GM12878 (cell line): ENCODE measurements at regions not wholly inside any gene's neighbourhood (a gene's known extent, or its start where the extent isn't known, plus 50 kb on each side); places are given as distances from the start of the nearest gene placed in this dataset.

Experiments used
- ATAC-seq: fragments of 200-7000 bp; cut with Tn5 transposase; 3 replicates; pipeline ENCODE4 v1.9.1; 2020; ENCODE audit warnings: mild to moderate bottlenecking, moderate library complexity
- BruUV-seq: library from RNA; stranded (reverse); fragments of 400-500 nt; replicated peaks from 2 replicates; lab custom pipeline; 2021; lab: Mats Ljungman, UMichigan
- CTCF ChIA-PET: fragments of 300-600 bp; sonication (Branson Sonifier 250); formaldehyde crosslinking; extraction: SDS; loops from one replicate; lab custom pipeline; 2021; ENCODE audit warnings: inconsistent platforms; lab: Yijun Ruan, JAX
- POLR2A ChIA-PET: fragments of 350-600 bp; formaldehyde crosslinking; extraction: SDS; loops from one replicate; lab custom pipeline; 2021; ENCODE audit warnings: inconsistent platforms; lab: Charles Lee
- RAD21 ChIA-PET: fragments of 300-600 bp; sonication (Branson Sonifier 250); formaldehyde crosslinking; loops from one replicate; lab custom pipeline; 2023; ENCODE audit warnings: antibody characterized with exemption; ENCODE audit not compliant: unreplicated experiment; lab: Charles Lee
- SMC1A ChIA-PET: fragments of 300-600 bp; sonication (Branson Sonifier 250); formaldehyde crosslinking; loops from one replicate; lab custom pipeline; 2023; ENCODE audit not compliant: unreplicated experiment, uncharacterized antibody; lab: Charles Lee
- DNase-seq: peaks from one replicate; pipeline ENCODE4 v3.0.0-alpha.2; 2011; ENCODE audit warnings: low read depth, low spot score
- FAIRE-seq: peaks from 3 replicates; lab custom pipeline; 2011; peaks lifted over from hg19 to GRCh38; lab: Jason Lieb, UNC
- H2AFZ ChIP-seq: 2 replicates; pipeline ENCODE4 v1.6.0; 2011; ENCODE audit warnings: low read depth, low read length, control low read depth; ENCODE audit not compliant: control insufficient read depth
- H3K27ac ChIP-seq: 2 replicates; pipeline ENCODE4 v1.5.1; 2011; ENCODE audit warnings: control low read depth; ENCODE audit not compliant: control insufficient read depth, insufficient read depth
- H3K27me3 ChIP-seq, 2 experiments: replicated peaks in 1 of 2; 2 replicates each; pipeline versions ENCODE4 v1.6.0 to v1.6.1; 2011; ENCODE audit warnings: low read length in 1 of 2; ENCODE audit not compliant: control insufficient read depth in 2 of 2, insufficient read depth in 2 of 2
- H3K36me3 ChIP-seq, 2 experiments: 2 replicates each; pipeline ENCODE4 v1.5.1; 2011; ENCODE audit warnings: low read length in 1 of 2; ENCODE audit not compliant: control insufficient read depth in 2 of 2, insufficient read depth in 2 of 2
- H3K4me1 ChIP-seq: 2 replicates; pipeline ENCODE4 v1.6.1; 2011; ENCODE audit warnings: mild to moderate bottlenecking, low read length, moderate library complexity, mixed read lengths; ENCODE audit not compliant: control insufficient read depth, insufficient read depth
- H3K4me2 ChIP-seq: 2 replicates; pipeline ENCODE4 v1.6.0; 2011; ENCODE audit warnings: control low read depth; ENCODE audit not compliant: control insufficient read depth, insufficient read depth
- H3K4me3 ChIP-seq: fragments of 200-600 bp; sonication (generic); 2 replicates; pipeline ENCODE4 v1.5.1; 2016
- H3K79me2 ChIP-seq: 2 replicates; pipeline ENCODE4 v1.6.0; 2011; ENCODE audit warnings: low read length; ENCODE audit not compliant: control insufficient read depth, insufficient read depth
- H3K9ac ChIP-seq: 2 replicates; pipeline ENCODE4 v1.8.0; 2011; ENCODE audit warnings: low read length, control low read depth, mixed read lengths; ENCODE audit not compliant: control insufficient read depth, insufficient read depth
- H3K9me3 ChIP-seq: replicated peaks from 3 replicates; pipeline ENCODE4 v1.5.1; 2011; ENCODE audit warnings: mild to moderate bottlenecking, low read length; ENCODE audit not compliant: control insufficient read depth, insufficient read depth
- H4K20me1 ChIP-seq: 2 replicates; pipeline ENCODE4 v1.6.0; 2011; ENCODE audit not compliant: control insufficient read depth, insufficient read depth
- NFIC ChIP-seq: IDR thresholded peaks from 2 replicates; pipeline ENCODE4 v1.6.1; 2012; ENCODE audit warnings: low read depth, mild to moderate bottlenecking, inconsistent platforms, low read length, moderate library complexity
- RCOR1 ChIP-seq: conservative IDR thresholded peaks from 2 replicates; pipeline ENCODE4 v1.6.1; 2012; ENCODE audit warnings: low read depth, low read length, improper control_type of control experiment
- TCF12 ChIP-seq: IDR thresholded peaks from 2 replicates; pipeline ENCODE4 v1.6.1; 2011; ENCODE audit warnings: low read depth, mild to moderate bottlenecking, low read length
- WGBS: methylation state at CpG from one replicate; pipeline ENCODE4 v1.1.6; 2016; ENCODE audit warnings: low lambda C conversion rate; ENCODE audit not compliant: insufficient replicate concordance, insufficient coverage; ENCODE audit errors: missing lambda C conversion rate; 5-methylcytosine and 5-hydroxymethylcytosine counted together
- in situ Hi-C: fragments of 300-500 bp; cut with MboI; formaldehyde crosslinking; loops from 9 replicates; pipeline ENCODE4 v1.14.3; 2018; ENCODE audit warnings: mixed read lengths
- intact Hi-C: fragments of 100-400 bp; cut with micrococcal nuclease; formaldehyde crosslinking; loops from one replicate; pipeline ENCODE4 v1.14.2; 2022; ENCODE audit not compliant: unreplicated experiment

- TF ChIP-seq TCF12 = no peak
- no peak for TF ChIP-seq RCOR1
- TF ChIP-seq NFIC = no peak
- TF ChIP-seq, all 136 proteins: peak for 0
- in situ Hi-C loops = no loop called here
- RAD21 ChIA-PET = interaction anchor here (0.9 to 5.2 kb wide), 11 partner anchors 11 to 207 kb away, joined by 3 to 64 read pairs (median 4); partner anchors contain the start of gene DUSP10
Observed at GRCh38 chr1:221841251-221841982, 99.5 kb upstream of the DUSP10 start.

More at GRCh38 chr1:221841251-221841982, 99.5 kb upstream of the DUSP10 start:
- H3K9ac ChIP-seq = no peak overlapping the region
- H2AFZ ChIP-seq = no peak overlapping the region
- no peaks in the 10 kb centered on the region for H4K20me1 ChIP-seq
- no peak for DNase-seq
- H3K4me1 ChIP-seq = peaks cover 37% of the 10 kb centered on the region
- H3K27me3 ChIP-seq = no peaks in the 10 kb centered on the region
- no peak for ATAC-seq
- no peaks in the 10 kb centered on the region for H3K79me2 ChIP-seq
- H3K4me3 ChIP-seq = no peak overlapping the region
- no peak overlapping the region for H3K27ac ChIP-seq
- WGBS = 74% methylated on average over 4 of the region's 4 CpGs
- intact Hi-C loops = loop anchor here (2.0 to 5.0 kb wide), 2 partner anchors 41 to 166 kb away; no protein-coding TSS in a partner anchor
- BruUV-seq = no TSS peak
- H3K9me3 ChIP-seq = no peaks in the 10 kb centered on the region; the same call in 2 of the 3 replicates
- POLR2A ChIA-PET = interaction anchor here (0.5 to 0.9 kb wide), 3 partner anchors 14 to 84 kb away, joined by 3 to 6 read pairs (median 5); no protein-coding TSS in a partner anchor
- CTCF ChIA-PET = interaction anchor here (0.6 to 2.0 kb wide), 5 partner anchors 12 to 167 kb away, joined by 3 to 6 read pairs (median 3); no protein-coding TSS in a partner anchor
- H3K36me3 ChIP-seq = no peaks in the 10 kb centered on the region
- no peak for FAIRE-seq
- H3K4me2 ChIP-seq = no peak overlapping the region
- SMC1A ChIA-PET = interaction anchor here (1.0 to 5.6 kb wide), 16 partner anchors 13 to 264 kb away, joined by 3 to 76 read pairs (median 6); no protein-coding TSS in a partner anchor
